NT2/D1 (cell line): ENCODE measurements at regions not wholly inside any gene's neighbourhood (a gene's known extent, or its start where the extent isn't known, plus 50 kb on each side); places are given as distances from the start of the nearest gene placed in this dataset.

Experiments used
- DNase-seq: peaks from one replicate; pipeline ENCODE4 v3.0.0-alpha.2; 2011; ENCODE audit warnings: low read depth, low spot score
- H3K27me3 ChIP-seq: 2 replicates; pipeline ENCODE4 v1.6.0; 2011; ENCODE audit warnings: mild to moderate bottlenecking; ENCODE audit not compliant: insufficient read length, insufficient read depth
- H3K36me3 ChIP-seq: 2 replicates; pipeline ENCODE4 v1.6.1; 2011; ENCODE audit warnings: mild to moderate bottlenecking, low read length, mixed read lengths; ENCODE audit not compliant: insufficient read depth, insufficient read length
- H3K4me1 ChIP-seq: 2 replicates; pipeline ENCODE4 v1.5.1; 2011; ENCODE audit not compliant: insufficient read depth, insufficient read length
- H3K4me3 ChIP-seq: 2 replicates; pipeline ENCODE4 v1.5.1; 2011; ENCODE audit warnings: low read depth; ENCODE audit not compliant: insufficient read length
- H3K9ac ChIP-seq: 2 replicates; pipeline ENCODE4 v1.6.0; 2011; ENCODE audit warnings: low read depth; ENCODE audit not compliant: insufficient read length
- H3K9me3 ChIP-seq: 2 replicates; pipeline ENCODE4 v1.5.1; 2011; ENCODE audit warnings: mild to moderate bottlenecking, low read length; ENCODE audit not compliant: insufficient read depth
- SUZ12 ChIP-seq: IDR thresholded peaks from 2 replicates; pipeline ENCODE4 v1.6.1; 2011; ENCODE audit not compliant: insufficient read length, insufficient read depth; ENCODE audit errors: extremely low read depth
- YY1 ChIP-seq: IDR thresholded peaks from 2 replicates; pipeline ENCODE4 v1.6.1; 2011; ENCODE audit not compliant: insufficient read length, insufficient read depth
- ZNF274 ChIP-seq: IDR thresholded peaks from 2 replicates; pipeline ENCODE4 v1.6.1; 2011; ENCODE audit warnings: mild to moderate bottlenecking, low read depth, low read length

DNA sequence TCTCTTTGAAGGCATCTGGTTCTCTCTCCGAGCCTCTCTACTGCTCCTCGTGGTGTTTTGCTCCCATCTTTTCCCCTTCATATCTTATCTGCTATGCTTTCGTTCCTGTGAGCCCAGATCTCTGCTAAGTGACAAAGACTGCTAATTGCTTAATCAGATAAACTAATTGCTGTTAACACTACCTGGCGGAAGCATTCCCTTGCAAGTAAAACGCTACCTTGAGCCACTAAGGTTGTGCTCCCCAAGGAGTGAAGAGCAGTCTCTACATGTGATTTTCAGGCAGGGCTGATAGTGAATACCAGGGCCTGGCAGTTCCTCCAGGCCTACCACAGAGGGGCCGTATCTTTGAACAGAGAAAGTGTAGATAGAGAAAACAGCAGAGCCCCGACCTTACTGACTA is 244.0 kb upstream of the GATB start:
- DNase-seq, result no peak
- no peaks in the 10 kb centered on the region for H3K27me3 ChIP-seq
- no peak overlapping the region for H3K9ac ChIP-seq
- H3K4me3 ChIP-seq, result no peak overlapping the region
- no peaks in the 10 kb centered on the region for H3K4me1 ChIP-seq
- no peaks in the 10 kb centered on the region for H3K9me3 ChIP-seq
- TF ChIP-seq YY1 (no peak), ZNF274 (no peak), SUZ12 (no peak)
- no peaks in the 10 kb centered on the region for H3K36me3 ChIP-seq

- Histone ChIP-seq H3K27me3 (no peaks in the 10 kb centered on the region), H3K4me1 (peaks cover 2% of the 10 kb centered on the region), H3K4me3 (no peak overlapping the region), H3K9me3 (no peaks in the 10 kb centered on the region), H3K9ac (no peak overlapping the region), H3K36me3 (no peaks in the 10 kb centered on the region)
- no peak for DNase-seq
- TF ChIP-seq ZNF274 (no peak), SUZ12 (no peak), YY1 (no peak)
These were observed 239.7 kb upstream of the GATB start for GRCh38 chr4:152000518-152000917.

DNA sequence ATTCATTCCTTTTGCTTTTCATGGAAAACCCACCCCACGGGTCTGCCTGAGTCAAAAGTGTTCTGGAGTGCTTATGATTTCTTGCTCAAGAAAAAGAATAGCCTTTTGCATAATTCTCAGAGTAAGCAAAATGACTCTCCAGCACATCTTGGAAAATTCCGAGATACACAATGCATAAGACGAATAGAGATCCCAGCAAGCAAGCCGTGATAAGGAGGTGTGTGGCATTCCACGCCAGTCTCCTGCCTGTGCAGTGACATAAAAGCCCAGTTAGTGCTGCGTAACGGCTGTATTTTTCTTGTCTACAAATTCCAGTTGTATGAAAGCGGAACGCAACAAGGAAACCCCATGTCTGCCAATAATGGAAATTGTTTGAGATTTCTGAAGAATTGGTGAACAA is 237.9 kb upstream of the GATB start:
- no peaks in the 10 kb centered on the region for H3K27me3 ChIP-seq
- TF ChIP-seq YY1, result no peak
- TF ChIP-seq SUZ12, result no peak
- no peak for TF ChIP-seq ZNF274

DNA sequence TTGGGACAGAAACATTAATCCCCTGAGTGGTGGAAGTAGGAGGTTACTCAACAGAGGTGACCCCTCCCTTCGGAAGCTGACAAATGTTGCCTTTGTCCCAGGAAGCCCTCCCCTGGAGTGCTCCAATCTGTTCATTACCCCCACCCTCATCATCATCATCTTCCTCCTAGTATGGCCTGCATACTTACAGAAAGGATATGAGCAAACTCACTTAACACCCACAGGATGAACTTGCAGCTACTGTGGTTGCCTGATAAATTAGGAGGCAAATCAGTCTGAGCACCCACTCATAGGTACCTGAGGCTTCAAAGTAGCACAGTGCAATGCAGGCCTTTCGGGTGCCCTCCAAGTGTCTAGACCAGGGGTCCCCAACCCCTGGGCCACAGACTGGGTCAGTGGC is 236.7 kb upstream of the GATB start:
- Histone ChIP-seq H3K36me3 (no peaks in the 10 kb centered on the region), H3K9me3 (no peaks in the 10 kb centered on the region), H3K4me1 (peaks cover 2% of the 10 kb centered on the region), H3K4me3 (no peak overlapping the region), H3K9ac (no peak overlapping the region), H3K27me3 (no peaks in the 10 kb centered on the region)
- no peak for DNase-seq
- TF ChIP-seq YY1 (no peak), SUZ12 (no peak), ZNF274 (no peak)

More for the DNA sequence above, 237.9 kb upstream of the GATB start:
- Histone ChIP-seq H3K9ac (no peak overlapping the region), H3K9me3 (no peaks in the 10 kb centered on the region), H3K4me1 (peaks cover 2% of the 10 kb centered on the region), H3K4me3 (no peak overlapping the region), H3K36me3 (no peaks in the 10 kb centered on the region)
- DNase-seq, result no peak

DNA sequence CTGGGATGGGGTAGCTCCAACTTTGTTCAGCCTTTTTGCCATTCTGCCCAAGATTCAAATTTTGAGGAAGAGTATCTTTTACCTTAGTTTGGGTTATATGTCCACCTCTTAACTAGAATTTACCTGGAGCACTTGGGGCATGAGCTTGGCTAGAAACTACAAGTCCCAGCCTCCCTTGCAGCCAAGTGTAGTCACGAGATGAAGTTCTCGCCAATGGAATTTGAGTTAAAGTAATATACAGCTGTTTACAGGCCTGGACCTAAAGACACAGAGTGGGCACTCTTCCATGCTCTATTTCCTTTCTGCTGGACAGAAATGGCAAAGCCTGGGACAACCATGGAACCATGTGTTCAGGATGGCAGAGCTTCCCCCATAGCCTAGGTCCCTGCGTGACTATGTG is 233.6 kb upstream of the GATB start:
- no peak overlapping the region for H3K4me3 ChIP-seq
- TF ChIP-seq ZNF274 (no peak), YY1 (no peak), SUZ12 (no peak)
- H3K9ac ChIP-seq, result no peak overlapping the region
- H3K9me3 ChIP-seq, result no peaks in the 10 kb centered on the region
- no peaks in the 10 kb centered on the region for H3K27me3 ChIP-seq
- H3K36me3 ChIP-seq, result no peaks in the 10 kb centered on the region
- DNase-seq, result no peak
- H3K4me1 ChIP-seq, result peaks cover 2% of the 10 kb centered on the region

DNA sequence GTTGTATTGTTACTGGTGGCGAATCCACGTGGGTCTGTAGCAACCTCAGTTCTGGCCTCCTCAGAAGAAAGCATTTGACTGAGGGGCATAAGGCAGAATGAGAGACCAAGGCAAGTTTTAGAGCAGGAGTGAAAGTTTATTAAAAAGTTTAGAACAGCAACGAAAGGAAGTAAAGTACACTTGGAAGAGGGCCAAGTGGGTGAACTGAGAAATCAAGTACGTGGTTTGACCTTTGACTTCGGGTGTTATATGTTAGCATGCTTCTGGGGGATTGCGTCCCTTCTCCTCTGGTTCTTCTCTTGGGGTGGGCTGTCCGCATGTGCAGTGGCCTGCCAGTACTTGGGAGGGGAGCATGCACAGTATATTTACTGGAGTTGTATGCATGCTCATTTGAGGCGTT is 232.7 kb upstream of the GATB start:
- Histone ChIP-seq H3K4me3 (no peak overlapping the region), H3K9ac (no peak overlapping the region), H3K36me3 (no peaks in the 10 kb centered on the region), H3K27me3 (no peaks in the 10 kb centered on the region), H3K4me1 (peaks cover 2% of the 10 kb centered on the region), H3K9me3 (no peaks in the 10 kb centered on the region)
- no peak for DNase-seq
- no peak for TF ChIP-seq YY1
- no peak for TF ChIP-seq ZNF274
- TF ChIP-seq SUZ12, result no peak

- Histone ChIP-seq H3K9me3 (no peaks in the 10 kb centered on the region), H3K36me3 (no peaks in the 10 kb centered on the region), H3K27me3 (no peaks in the 10 kb centered on the region), H3K4me1 (peaks cover 2% of the 10 kb centered on the region), H3K4me3 (no peak overlapping the region), H3K9ac (no peak overlapping the region)
- TF ChIP-seq ZNF274, result no peak
- peak; percentile 35 for DNase-seq
These were observed 231.7 kb upstream of the GATB start for GRCh38 chr4:151992332-151993154.
